ENCODE measurements at regions not wholly inside any gene's neighbourhood (a gene's known extent, or its start where the extent isn't known, plus 50 kb on each side); places are given as distances from the start of the nearest gene placed in this dataset.

- TF ChIP-seq POLR2A (IDR thresholded peaks at IDR 0.05; ENCODE audit: low read depth) (no peak), CTCF (IDR thresholded peaks at IDR 0.05) (no peak)
Observed at GRCh38 chr7:155207326-155208002, 90.2 kb upstream of the INSIG1 start.
